SK-N-SH treated with all-trans-retinoic acid at 6 μM for 48 hours (cell line): ENCODE measurements at regions not wholly inside any gene's neighbourhood (a gene's known extent, or its start where the extent isn't known, plus 50 kb on each side); places are given as distances from the start of the nearest gene placed in this dataset.
A peak's percentile ranks its signal among the peaks of the same experiment; 100 is the strongest.

Source experiments
- ATAC-seq: fragments of 200-7000 bp; cut with Tn5 transposase; 3 replicates; pipeline ENCODE4 v1.9.1; 2020; ENCODE audit warnings: mild to moderate bottlenecking, moderate library complexity
- BACH2 ChIP-seq: fragments of 250-450 bp; sonication (Bioruptor Pico); IDR thresholded peaks from 2 replicates; pipeline ENCODE4 v1.9.0; 2021; ENCODE audit warnings: mild to moderate bottlenecking, borderline replicate concordance
- CREB5 ChIP-seq: fragments of 250-450 bp; sonication (Bioruptor Pico); IDR thresholded peaks from 2 replicates; pipeline ENCODE4 v1.5.1; 2020; ENCODE audit warnings: low read depth, mild to moderate bottlenecking, moderate library complexity
- CSDC2 ChIP-seq: fragments of 250-450 bp; sonication (Bioruptor Pico); IDR thresholded peaks from 2 replicates; pipeline ENCODE4 v1.5.0; 2020; ENCODE audit warnings: mild to moderate bottlenecking, moderate library complexity
- CSRNP3 ChIP-seq: fragments of 250-450 bp; sonication (Bioruptor Pico); IDR thresholded peaks from 2 replicates; pipeline ENCODE4 v1.5.1; 2021; ENCODE audit warnings: mild to moderate bottlenecking, moderate library complexity
- ESRRG ChIP-seq: fragments of 250-450 bp; sonication (Bioruptor Pico); IDR thresholded peaks from 2 replicates; pipeline ENCODE4 v1.6.1; 2021; ENCODE audit warnings: mild to moderate bottlenecking
- GLIS3 ChIP-seq: fragments of 250-450 bp; sonication (Bioruptor Pico); IDR thresholded peaks from 2 replicates; pipeline ENCODE4 v1.5.0; 2020; ENCODE audit warnings: mild to moderate bottlenecking, moderate library complexity
- ISL1 ChIP-seq: fragments of 250-450 bp; sonication (Bioruptor Pico); IDR thresholded peaks from 2 replicates; pipeline ENCODE4 v2.1.2; 2022; ENCODE audit warnings: mild to moderate bottlenecking, moderate library complexity
- PATZ1 ChIP-seq: fragments of 250-450 bp; sonication (Bioruptor Pico); IDR thresholded peaks from 2 replicates; pipeline ENCODE4 v1.8.0; 2020; ENCODE audit warnings: mild to moderate bottlenecking, moderate library complexity, borderline replicate concordance
- POU6F1 ChIP-seq: fragments of 250-450 bp; sonication (Bioruptor Pico); IDR thresholded peaks from 2 replicates; pipeline ENCODE4 v1.8.0; 2021; ENCODE audit warnings: low read depth, mild to moderate bottlenecking, moderate library complexity, borderline replicate concordance
- PPARA ChIP-seq: fragments of 250-450 bp; sonication (Bioruptor Pico); IDR thresholded peaks from 2 replicates; pipeline ENCODE4 v1.5.0; 2020; ENCODE audit warnings: mild to moderate bottlenecking, borderline replicate concordance
- RARB ChIP-seq: fragments of 250-450 bp; sonication (Bioruptor Pico); IDR thresholded peaks from 2 replicates; pipeline ENCODE4 v1.8.0; 2021; ENCODE audit warnings: mild to moderate bottlenecking, moderate library complexity
- TCF4 ChIP-seq: fragments of 250-450 bp; sonication (Bioruptor Pico); IDR thresholded peaks from 2 replicates; pipeline ENCODE4 v1.8.0; 2021; ENCODE audit warnings: mild to moderate bottlenecking, moderate library complexity, borderline replicate concordance
- TSHZ2 ChIP-seq: fragments of 250-450 bp; sonication (Bioruptor Pico); IDR thresholded peaks from 2 replicates; pipeline ENCODE4 v1.5.0; 2020; ENCODE audit warnings: mild to moderate bottlenecking, moderate library complexity
- ZC3H10 ChIP-seq: fragments of 250-450 bp; sonication (Bioruptor Pico); IDR thresholded peaks from 2 replicates; pipeline ENCODE4 v1.5.1; 2021; ENCODE audit warnings: mild to moderate bottlenecking, moderate library complexity
- ZFP3 ChIP-seq: fragments of 250-450 bp; sonication (Bioruptor Pico); IDR thresholded peaks from 2 replicates; pipeline ENCODE4 v1.5.0; 2020; ENCODE audit warnings: mild to moderate bottlenecking, moderate library complexity
- ZNF8 ChIP-seq: fragments of 450-650 bp; formaldehyde crosslinking; IDR thresholded peaks from 2 replicates; pipeline ENCODE4 v1.5.0; 2020; ENCODE audit warnings: mild to moderate bottlenecking, moderate library complexity

GRCh38 chr3:161905520-161906132 is 409.0 kb downstream of the OTOL1 start:
- no peak for ATAC-seq
- TF ChIP-seq ZNF8 (CRISPR knock-in tag) (no peak), GLIS3 (no peak), CSDC2 (CRISPR knock-in tag) (no peak), PPARA (CRISPR knock-in tag) (no peak), POU6F1 (CRISPR knock-in tag) (no peak), PATZ1 (CRISPR knock-in tag) (no peak)

- peak; percentile 83 for ATAC-seq
- TF ChIP-seq ESRRG (CRISPR knock-in tag) (no peak), ZFP3 (CRISPR knock-in tag) (no peak), TCF4 (no peak), CSDC2 (CRISPR knock-in tag) (no peak), POU6F1 (CRISPR knock-in tag) (no peak), ISL1 (CRISPR knock-in tag) (no peak), ZC3H10 (no peak), CSRNP3 (CRISPR knock-in tag) (no peak), BACH2 (CRISPR knock-in tag) (no peak), RARB (CRISPR knock-in tag) (no peak), ZNF8 (CRISPR knock-in tag) (no peak), GLIS3 (no peak)
Measured at GRCh38 chr3:161913786-161914389, 417.3 kb downstream of the OTOL1 start.

GRCh38 chr3:161914703-161915417 is 418.3 kb downstream of the OTOL1 start:
- TF ChIP-seq CREB5 (CRISPR knock-in tag) (no peak), ESRRG (CRISPR knock-in tag) (no peak), TSHZ2 (peak; percentile 63), PATZ1 (CRISPR knock-in tag) (no peak), ISL1 (CRISPR knock-in tag) (peak; percentile 55; the same call in 1 of the 2 replicates), TCF4 (peak; percentile 51; the same call in 1 of the 2 replicates)
- ATAC-seq = peak; percentile 97
